DMS53 treated with DMSO at 0.1 percent for 48 hours (cell line): ENCODE measurements at regions not wholly inside any gene's neighbourhood (a gene's known extent, or its start where the extent isn't known, plus 50 kb on each side); places are given as distances from the start of the nearest gene placed in this dataset.
"Not testable (repeated sequence)": the region's sequence is repeated elsewhere in the genome, so short reads cannot be mapped to it uniquely, and the experiment has no call there.

Experiments
- DNase-seq: peaks from one replicate; lab custom pipeline; 2025; ENCODE audit not compliant: unreplicated experiment; lab: John Stamatoyannopoulos, UW

GRCh38 chr16:47921535-47921934, 234.3 kb downstream of the ABCC12 start:
- DNase-seq = no peak

- peak; percentile 19 for DNase-seq
Measured at GRCh38 chr16:47920709-47921108, 235.1 kb downstream of the ABCC12 start.

GRCh38 chr16:47917118-47917517, 238.7 kb downstream of the ABCC12 start:
- no peak for DNase-seq

GRCh38 chr16:47916266-47916665, 239.5 kb downstream of the ABCC12 start:
- DNase-seq = no peak

GRCh38 chr16:47907109-47907508, 248.7 kb downstream of the ABCC12 start:
- DNase-seq = no peak

GRCh38 chr16:47905771-47906170, 250.0 kb downstream of the ABCC12 start:
- no peak for DNase-seq

- DNase-seq = no peak
Measured at GRCh38 chr16:47904691-47905090, 251.1 kb downstream of the ABCC12 start.

- no peak for DNase-seq
Measured at GRCh38 chr16:47903470-47903869, 252.3 kb downstream of the ABCC12 start.

- not testable (repeated sequence) for DNase-seq
Measured at GRCh38 chr16:47897105-47897504, 258.7 kb downstream of the ABCC12 start.

- DNase-seq = no peak
Measured at GRCh38 chr16:47895146-47895545, 260.6 kb downstream of the ABCC12 start.

GRCh38 chr16:47892999-47893398, 262.8 kb downstream of the ABCC12 start:
- DNase-seq = no peak

GRCh38 chr16:47888734-47889133, 267.1 kb downstream of the ABCC12 start:
- no peak for DNase-seq

GRCh38 chr16:47888142-47888541, 267.7 kb downstream of the ABCC12 start:
- no peak for DNase-seq

- no peak for DNase-seq
Measured at GRCh38 chr16:47887496-47887895, 268.3 kb downstream of the ABCC12 start.

GRCh38 chr16:47886631-47887415, 269.0 kb downstream of the ABCC12 start:
- no peak for DNase-seq

GRCh38 chr16:47886139-47886538, 269.7 kb downstream of the ABCC12 start:
- no peak for DNase-seq

GRCh38 chr16:47885489-47885888, 270.3 kb downstream of the ABCC12 start:
- DNase-seq = no peak

- no peak for DNase-seq
Measured at GRCh38 chr16:47884116-47884725, 271.6 kb downstream of the ABCC12 start.

- DNase-seq = no peak
Measured at GRCh38 chr16:47881574-47881973, 274.2 kb downstream of the ABCC12 start.

- no peak for DNase-seq
Measured at GRCh38 chr16:47880653-47881052, 275.1 kb downstream of the ABCC12 start.

GRCh38 chr16:47877166-47877565, 278.6 kb downstream of the ABCC12 start:
- no peak for DNase-seq

- DNase-seq = no peak
Measured at GRCh38 chr16:47876511-47876910, 279.3 kb downstream of the ABCC12 start.

GRCh38 chr16:47873434-47873833, 282.4 kb downstream of the ABCC12 start:
- no peak for DNase-seq
